Loucy (cell line): ENCODE measurements at regions not wholly inside any gene's neighbourhood (a gene's known extent, or its start where the extent isn't known, plus 50 kb on each side); places are given as distances from the start of the nearest gene placed in this dataset.

Source experiments
- H2AFZ ChIP-seq: fragments of 200-600 bp; sonication (generic); 2 replicates; pipeline ENCODE4 v1.6.0; 2016; ENCODE audit warnings: antibody characterized with exemption, mild to moderate bottlenecking, low read length, moderate library complexity
- H3F3A ChIP-seq: fragments of 200-600 bp; 2 replicates; pipeline ENCODE4 v1.6.0; 2016; ENCODE audit warnings: antibody characterized with exemption, low read depth, mild to moderate bottlenecking
- H3K27me3 ChIP-seq: fragments of 200-600 bp; sonication (generic); 2 replicates; pipeline ENCODE4 v1.6.1; 2014; ENCODE audit warnings: low read length, mild to moderate bottlenecking; ENCODE audit not compliant: insufficient read depth, poor library complexity, severe bottlenecking
- H3K36me3 ChIP-seq: fragments of 200-600 bp; sonication (generic); 2 replicates; pipeline ENCODE4 v1.6.1; 2016; ENCODE audit warnings: low read length; ENCODE audit not compliant: insufficient read depth
- H3K4me1 ChIP-seq: fragments of 200-600 bp; sonication (generic); 2 replicates; pipeline ENCODE4 v1.5.1; 2014; ENCODE audit warnings: low read length, mild to moderate bottlenecking; ENCODE audit not compliant: insufficient read depth, poor library complexity, severe bottlenecking
- H3K4me2 ChIP-seq: fragments of 200-600 bp; sonication (generic); 2 replicates; pipeline ENCODE4 v1.6.0; 2014; ENCODE audit warnings: antibody characterized with exemption, low read length, low read depth, mild to moderate bottlenecking; ENCODE audit not compliant: poor library complexity, severe bottlenecking
- H3K4me3 ChIP-seq: fragments of 200-600 bp; sonication (generic); 2 replicates; pipeline ENCODE4 v1.5.1; 2014; ENCODE audit warnings: low read length, mild to moderate bottlenecking, mixed read lengths; ENCODE audit not compliant: poor library complexity, severe bottlenecking
- H3K79me2 ChIP-seq: fragments of 200-600 bp; sonication (generic); 2 replicates; pipeline ENCODE4 v1.6.1; 2014; ENCODE audit warnings: low read length; ENCODE audit not compliant: insufficient read depth
- H3K9ac ChIP-seq: fragments of 200-600 bp; sonication (generic); 2 replicates; pipeline ENCODE4 v1.6.0; 2014; ENCODE audit warnings: mild to moderate bottlenecking, low read depth, low read length, moderate library complexity; ENCODE audit not compliant: poor library complexity, severe bottlenecking
- H3K9me2 ChIP-seq: fragments of 200-600 bp; sonication (generic); replicated peaks from 2 replicates; pipeline ENCODE4 v1.6.1; 2016; ENCODE audit warnings: low read depth, low read length, mixed read lengths
- H3K9me3 ChIP-seq: fragments of 200-600 bp; sonication (generic); 2 replicates; pipeline ENCODE4 v1.6.1; 2014; ENCODE audit warnings: mild to moderate bottlenecking, antibody characterized with exemption, low read length, low read depth; ENCODE audit not compliant: insufficient read depth
- H4K20me1 ChIP-seq: fragments of 200-600 bp; sonication (generic); 2 replicates; pipeline ENCODE4 v1.6.0; 2014; ENCODE audit warnings: antibody characterized with exemption, low read length, mild to moderate bottlenecking; ENCODE audit not compliant: insufficient read depth, poor library complexity, severe bottlenecking
- EZH2phosphoT487 ChIP-seq: fragments of 200-600 bp; IDR thresholded peaks from 2 replicates; pipeline ENCODE4 v1.6.1; 2018; ENCODE audit warnings: antibody characterized with exemption, mild to moderate bottlenecking, moderate library complexity, borderline replicate concordance
- TF ChIP-seq, protein P1 (sequence below): fragments of 200-600 bp; sonication (generic); conservative IDR thresholded peaks from 2 replicates; pipeline ENCODE4 v1.5.1; 2014; ENCODE audit warnings: mild to moderate bottlenecking, antibody characterized with exemption, low read length

DNA sequence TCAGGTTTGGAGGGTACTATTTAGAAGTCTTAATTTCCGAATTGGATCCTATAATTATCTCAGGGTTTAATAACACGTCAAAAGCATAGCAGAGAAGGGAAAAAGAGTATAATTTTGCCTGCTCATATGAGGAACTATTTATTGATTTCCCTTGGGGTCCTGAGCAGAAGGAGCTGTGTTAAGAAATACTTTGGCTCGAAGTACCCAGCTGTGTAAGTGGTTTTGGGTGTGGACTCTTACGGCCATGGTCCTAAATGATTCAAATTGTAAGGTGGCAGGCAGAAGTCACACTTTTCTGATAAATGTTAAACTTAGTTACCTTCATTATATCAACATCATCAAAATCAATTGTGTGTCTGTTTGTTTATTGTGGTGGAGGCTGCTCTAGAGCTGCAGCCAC, 190.4 kb downstream of the MTRR start:
- Histone ChIP-seq H3K36me3 (no peaks in the 10 kb centered on the region), H3F3A (no peaks in the 10 kb centered on the region), H3K9me3 (peaks cover 2% of the 10 kb centered on the region; the same call in 1 of the 2 replicates), H3K27me3 (no peaks in the 10 kb centered on the region), H3K4me1 (no peaks in the 10 kb centered on the region), H3K9ac (no peak overlapping the region), H3K4me3 (no peak overlapping the region), H3K9me2 (no peaks in the 10 kb centered on the region), H4K20me1 (no peaks in the 10 kb centered on the region), H2AFZ (no peak overlapping the region), H3K4me2 (no peak overlapping the region), H3K79me2 (no peaks in the 10 kb centered on the region)
- TF ChIP-seq, protein P1, sequence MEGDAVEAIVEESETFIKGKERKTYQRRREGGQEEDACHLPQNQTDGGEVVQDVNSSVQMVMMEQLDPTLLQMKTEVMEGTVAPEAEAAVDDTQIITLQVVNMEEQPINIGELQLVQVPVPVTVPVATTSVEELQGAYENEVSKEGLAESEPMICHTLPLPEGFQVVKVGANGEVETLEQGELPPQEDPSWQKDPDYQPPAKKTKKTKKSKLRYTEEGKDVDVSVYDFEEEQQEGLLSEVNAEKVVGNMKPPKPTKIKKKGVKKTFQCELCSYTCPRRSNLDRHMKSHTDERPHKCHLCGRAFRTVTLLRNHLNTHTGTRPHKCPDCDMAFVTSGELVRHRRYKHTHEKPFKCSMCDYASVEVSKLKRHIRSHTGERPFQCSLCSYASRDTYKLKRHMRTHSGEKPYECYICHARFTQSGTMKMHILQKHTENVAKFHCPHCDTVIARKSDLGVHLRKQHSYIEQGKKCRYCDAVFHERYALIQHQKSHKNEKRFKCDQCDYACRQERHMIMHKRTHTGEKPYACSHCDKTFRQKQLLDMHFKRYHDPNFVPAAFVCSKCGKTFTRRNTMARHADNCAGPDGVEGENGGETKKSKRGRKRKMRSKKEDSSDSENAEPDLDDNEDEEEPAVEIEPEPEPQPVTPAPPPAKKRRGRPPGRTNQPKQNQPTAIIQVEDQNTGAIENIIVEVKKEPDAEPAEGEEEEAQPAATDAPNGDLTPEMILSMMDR, result no peak
- no peak for TF ChIP-seq EZH2phosphoT487

DNA sequence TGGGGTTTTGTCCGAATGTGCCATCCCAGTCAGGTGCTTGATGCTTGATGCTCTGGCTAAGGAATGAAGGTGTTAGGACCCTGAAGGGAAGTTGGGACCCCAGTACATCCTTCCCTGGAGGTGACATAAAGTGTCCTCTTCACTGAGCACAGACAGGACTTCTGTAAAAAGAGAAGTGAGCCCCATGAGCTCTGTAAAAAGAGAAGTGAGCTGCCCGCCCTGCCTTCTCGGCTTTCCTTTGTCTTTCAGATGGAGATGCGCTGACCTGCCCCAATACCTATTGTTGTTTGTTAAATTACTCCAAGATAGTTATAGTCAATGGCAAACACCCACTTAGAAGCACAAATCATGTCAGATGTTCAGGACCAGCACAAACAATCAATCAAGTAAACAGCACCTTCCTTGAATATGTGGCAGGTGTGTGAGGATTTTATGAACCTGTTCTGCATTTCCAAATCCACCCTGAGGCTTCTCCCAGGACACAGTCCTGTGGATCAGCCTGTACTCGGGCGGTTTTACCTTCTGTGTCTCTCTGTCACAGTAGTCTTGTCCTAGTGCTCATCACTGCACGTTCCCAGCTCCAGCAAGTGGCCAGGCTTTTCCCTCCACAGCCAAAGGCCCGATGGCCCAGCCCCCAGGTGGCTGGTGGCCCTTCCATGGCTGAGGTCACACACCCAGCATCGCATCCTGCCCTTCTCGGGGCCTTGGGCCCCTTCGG, 191.4 kb downstream of the MTRR start:
- no peak overlapping the region for H3K4me2 ChIP-seq
- no peaks in the 10 kb centered on the region for H3F3A ChIP-seq
- H3K27me3 ChIP-seq, result no peaks in the 10 kb centered on the region
- H3K4me3 ChIP-seq, result no peak overlapping the region
- no peaks in the 10 kb centered on the region for H3K36me3 ChIP-seq
- no peaks in the 10 kb centered on the region for H3K9me2 ChIP-seq
- H3K9ac ChIP-seq, result no peak overlapping the region
- H3K4me1 ChIP-seq, result no peaks in the 10 kb centered on the region
- no peaks in the 10 kb centered on the region for H4K20me1 ChIP-seq
- peaks cover 2% of the 10 kb centered on the region; the same call in 1 of the 2 replicates for H3K9me3 ChIP-seq
- TF ChIP-seq, protein P1, result no peak
- no peak for TF ChIP-seq EZH2phosphoT487
- H2AFZ ChIP-seq, result no peak overlapping the region
- H3K79me2 ChIP-seq, result no peaks in the 10 kb centered on the region

DNA sequence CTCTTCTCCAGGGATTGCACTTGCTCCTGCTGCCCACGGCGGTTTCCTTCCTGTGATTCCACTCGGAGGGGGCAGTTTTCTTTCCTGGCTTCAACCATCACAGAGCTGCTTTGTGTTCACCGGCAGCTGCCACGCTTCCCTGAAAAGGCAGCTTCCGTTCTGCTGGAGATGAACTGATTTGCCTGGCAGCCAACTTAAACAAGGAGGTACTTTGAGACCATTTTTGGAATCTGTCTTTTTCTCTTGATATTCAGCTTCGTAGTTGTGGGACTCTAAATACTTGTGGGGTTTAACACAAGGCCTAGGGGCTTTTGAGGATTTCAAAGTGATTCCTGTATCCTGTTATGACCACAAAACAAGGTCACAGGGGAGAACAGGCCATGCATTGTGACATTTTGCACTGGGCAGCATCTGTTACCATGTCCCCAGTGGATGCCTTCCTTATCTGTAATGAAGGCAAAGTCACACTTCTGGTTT, 192.0 kb downstream of the MTRR start:
- no peaks in the 10 kb centered on the region for H3K79me2 ChIP-seq
- no peaks in the 10 kb centered on the region for H3K36me3 ChIP-seq
- H3F3A ChIP-seq, result no peaks in the 10 kb centered on the region
- H3K4me3 ChIP-seq, result no peak overlapping the region
- no peak overlapping the region for H3K9ac ChIP-seq
- H3K9me3 ChIP-seq, result peaks cover 2% of the 10 kb centered on the region; the same call in 1 of the 2 replicates
- no peaks in the 10 kb centered on the region for H3K4me1 ChIP-seq
- H3K4me2 ChIP-seq, result no peak overlapping the region
- no peaks in the 10 kb centered on the region for H3K9me2 ChIP-seq
- H4K20me1 ChIP-seq, result no peaks in the 10 kb centered on the region
- H3K27me3 ChIP-seq, result no peaks in the 10 kb centered on the region
- H2AFZ ChIP-seq, result no peak overlapping the region
- TF ChIP-seq, protein P1, result no peak
- no peak for TF ChIP-seq EZH2phosphoT487
